ENCODE measurements at regions not wholly inside any gene's neighbourhood (a gene's known extent, or its start where the extent isn't known, plus 50 kb on each side); places are given as distances from the start of the nearest gene placed in this dataset.

DNA sequence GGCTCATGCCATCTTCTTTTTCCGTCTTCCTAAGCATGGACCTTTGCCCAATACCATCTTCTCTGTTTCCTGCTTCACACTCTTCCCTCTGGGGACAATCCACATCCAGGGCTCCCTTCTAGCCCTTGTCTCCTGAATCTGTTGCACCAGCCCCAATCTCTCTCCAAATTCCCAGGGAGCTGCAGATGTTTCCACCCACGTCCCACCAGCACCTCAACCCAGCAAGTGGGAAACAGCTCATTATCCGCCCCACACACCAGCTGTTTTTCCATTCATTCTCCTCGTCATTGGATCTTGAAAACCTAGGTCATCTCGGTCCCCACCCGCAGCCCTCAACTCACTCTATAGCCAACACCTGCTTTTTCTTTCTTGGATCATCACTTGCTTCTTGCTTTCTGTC lies 185.0 kb upstream of the CDYL start:
- H3K9me3 ChIP-seq (ENCODE audit: control insufficient read depth, insufficient read depth, low read length), result no peaks in the 10 kb centered on the region
- no peaks in the 10 kb centered on the region for H3K4me1 ChIP-seq (ENCODE audit: control insufficient read depth, insufficient read depth, low read length)
- no peak overlapping the region for H3K4me3 ChIP-seq (ENCODE audit: low read depth, low read length)
- H3K9ac ChIP-seq (ENCODE audit: low read depth, low read length), result no peak overlapping the region
- H3K36me3 ChIP-seq (ENCODE audit: control insufficient read depth, insufficient read depth, low read length), result no peaks in the 10 kb centered on the region
- H3K27me3 ChIP-seq (ENCODE audit: control insufficient read depth, insufficient read depth, low read length), result no peaks in the 10 kb centered on the region

DNA sequence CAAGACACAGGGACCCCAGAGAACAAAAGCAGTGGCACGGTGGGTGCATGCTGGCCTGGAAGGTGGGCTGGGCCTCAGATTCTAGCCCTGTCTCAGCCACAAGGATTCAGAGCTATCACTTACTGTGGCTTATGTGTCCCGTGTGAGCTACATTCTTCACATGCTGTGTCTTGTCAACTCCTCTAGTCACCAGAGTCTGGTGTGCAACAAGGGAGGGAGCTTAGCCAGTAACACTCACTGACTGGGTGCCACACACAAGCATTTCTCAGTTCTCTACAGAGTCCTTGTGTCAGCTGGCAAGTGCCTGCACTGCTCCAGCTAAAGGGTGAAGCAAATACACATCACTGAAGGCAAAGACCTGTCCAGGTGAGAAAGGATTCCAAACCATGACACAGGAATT lies 186.9 kb upstream of the CDYL start:
- H3K9ac ChIP-seq (ENCODE audit: low read depth, low read length), result no peak overlapping the region
- no peaks in the 10 kb centered on the region for H3K27me3 ChIP-seq (ENCODE audit: control insufficient read depth, insufficient read depth, low read length)
- no peaks in the 10 kb centered on the region for H3K4me1 ChIP-seq (ENCODE audit: control insufficient read depth, insufficient read depth, low read length)
- no peaks in the 10 kb centered on the region for H3K36me3 ChIP-seq (ENCODE audit: control insufficient read depth, insufficient read depth, low read length)
- no peak overlapping the region for H3K4me3 ChIP-seq (ENCODE audit: low read depth, low read length)
- H3K9me3 ChIP-seq (ENCODE audit: control insufficient read depth, insufficient read depth, low read length), result no peaks in the 10 kb centered on the region

- H3K9me3 ChIP-seq (ENCODE audit: control insufficient read depth, insufficient read depth, low read length), result no peaks in the 10 kb centered on the region
- no peaks in the 10 kb centered on the region for H3K36me3 ChIP-seq (ENCODE audit: control insufficient read depth, insufficient read depth, low read length)
- H3K27me3 ChIP-seq (ENCODE audit: control insufficient read depth, insufficient read depth, low read length), result no peaks in the 10 kb centered on the region
- no peak overlapping the region for H3K9ac ChIP-seq (ENCODE audit: low read depth, low read length)
- H3K4me1 ChIP-seq (ENCODE audit: control insufficient read depth, insufficient read depth, low read length), result no peaks in the 10 kb centered on the region
- H3K4me3 ChIP-seq (ENCODE audit: low read depth, low read length), result no peak overlapping the region
Observed at GRCh38 chr6:4588581-4588980, 187.6 kb upstream of the CDYL start.

DNA sequence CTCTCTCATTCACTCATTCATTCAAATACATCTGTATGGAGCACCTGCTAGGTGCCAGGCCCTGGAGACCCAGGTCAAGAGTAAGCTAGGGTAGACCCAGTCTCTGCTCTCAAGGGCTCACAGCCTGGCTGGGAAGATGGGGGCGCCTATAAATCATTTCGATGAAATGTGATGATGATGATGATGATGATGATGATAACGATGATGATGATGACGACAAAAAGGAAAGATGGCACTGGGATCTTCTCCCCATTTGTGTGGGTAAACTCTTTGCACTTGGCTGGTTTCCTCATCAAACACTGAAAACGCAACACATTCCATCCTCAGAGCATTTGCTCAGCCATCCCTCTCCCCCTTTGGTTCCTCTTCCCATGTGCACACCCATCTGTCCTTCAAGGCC lies 188.0 kb upstream of the CDYL start:
- H3K9me3 ChIP-seq (ENCODE audit: control insufficient read depth, insufficient read depth, low read length), result no peaks in the 10 kb centered on the region

GRCh38 chr6:4587171-4587570 lies 189.0 kb upstream of the CDYL start:
- H3K36me3 ChIP-seq (ENCODE audit: control insufficient read depth, insufficient read depth, low read length), result no peaks in the 10 kb centered on the region
- no peak overlapping the region for H3K9ac ChIP-seq (ENCODE audit: low read depth, low read length)
- no peaks in the 10 kb centered on the region for H3K27me3 ChIP-seq (ENCODE audit: control insufficient read depth, insufficient read depth, low read length)
- no peaks in the 10 kb centered on the region for H3K9me3 ChIP-seq (ENCODE audit: control insufficient read depth, insufficient read depth, low read length)
- H3K4me1 ChIP-seq (ENCODE audit: control insufficient read depth, insufficient read depth, low read length), result no peaks in the 10 kb centered on the region
- no peak overlapping the region for H3K4me3 ChIP-seq (ENCODE audit: low read depth, low read length)

More for the DNA sequence above, 188.0 kb upstream of the CDYL start:
- Histone ChIP-seq H3K4me1 (ENCODE audit: control insufficient read depth, insufficient read depth, low read length) (no peaks in the 10 kb centered on the region), H3K27me3 (ENCODE audit: control insufficient read depth, insufficient read depth, low read length) (no peaks in the 10 kb centered on the region), H3K9ac (ENCODE audit: low read depth, low read length) (no peak overlapping the region), H3K4me3 (ENCODE audit: low read depth, low read length) (no peak overlapping the region), H3K36me3 (ENCODE audit: control insufficient read depth, insufficient read depth, low read length) (no peaks in the 10 kb centered on the region)

DNA sequence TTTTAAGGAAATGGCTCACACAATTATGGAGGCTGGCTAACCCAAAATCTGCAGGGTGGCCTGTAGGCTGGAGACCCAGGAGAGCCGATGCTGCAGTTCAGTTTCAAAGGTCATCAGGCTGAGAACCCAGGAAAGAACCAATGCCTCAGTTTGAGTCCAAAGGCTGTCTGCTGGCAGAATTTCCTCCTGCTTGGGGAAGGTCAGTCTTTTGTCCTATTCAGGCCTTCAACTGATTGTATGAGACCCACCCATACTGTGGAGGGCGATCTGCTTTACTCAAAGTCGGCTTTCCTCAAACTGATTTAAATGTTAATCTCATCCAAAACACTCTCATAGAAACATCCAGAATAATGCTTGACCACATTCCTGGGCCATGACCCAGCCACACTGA lies 189.7 kb upstream of the CDYL start:
- Histone ChIP-seq H3K9ac (ENCODE audit: low read depth, low read length) (no peak overlapping the region), H3K27me3 (ENCODE audit: control insufficient read depth, insufficient read depth, low read length) (no peaks in the 10 kb centered on the region), H3K36me3 (ENCODE audit: control insufficient read depth, insufficient read depth, low read length) (no peaks in the 10 kb centered on the region), H3K4me3 (ENCODE audit: low read depth, low read length) (no peak overlapping the region), H3K9me3 (ENCODE audit: control insufficient read depth, insufficient read depth, low read length) (no peaks in the 10 kb centered on the region), H3K4me1 (ENCODE audit: control insufficient read depth, insufficient read depth, low read length) (no peaks in the 10 kb centered on the region)

GRCh38 chr6:4585682-4586468 lies 190.3 kb upstream of the CDYL start:
- H3K36me3 ChIP-seq (ENCODE audit: control insufficient read depth, insufficient read depth, low read length), result no peaks in the 10 kb centered on the region
- H3K4me3 ChIP-seq (ENCODE audit: low read depth, low read length), result no peak overlapping the region
- H3K27me3 ChIP-seq (ENCODE audit: control insufficient read depth, insufficient read depth, low read length), result no peaks in the 10 kb centered on the region
- H3K9me3 ChIP-seq (ENCODE audit: control insufficient read depth, insufficient read depth, low read length), result no peaks in the 10 kb centered on the region
- H3K9ac ChIP-seq (ENCODE audit: low read depth, low read length), result no peak overlapping the region
- H3K4me1 ChIP-seq (ENCODE audit: control insufficient read depth, insufficient read depth, low read length), result no peaks in the 10 kb centered on the region

GRCh38 chr6:4584801-4585200 lies 191.4 kb upstream of the CDYL start:
- H3K36me3 ChIP-seq (ENCODE audit: control insufficient read depth, insufficient read depth, low read length), result no peaks in the 10 kb centered on the region
- no peaks in the 10 kb centered on the region for H3K27me3 ChIP-seq (ENCODE audit: control insufficient read depth, insufficient read depth, low read length)
- H3K4me1 ChIP-seq (ENCODE audit: control insufficient read depth, insufficient read depth, low read length), result no peaks in the 10 kb centered on the region
- no peaks in the 10 kb centered on the region for H3K9me3 ChIP-seq (ENCODE audit: control insufficient read depth, insufficient read depth, low read length)
- no peak overlapping the region for H3K9ac ChIP-seq (ENCODE audit: low read depth, low read length)
- no peak overlapping the region for H3K4me3 ChIP-seq (ENCODE audit: low read depth, low read length)

- Histone ChIP-seq H3K4me3 (ENCODE audit: low read depth, low read length) (no peak overlapping the region), H3K36me3 (ENCODE audit: control insufficient read depth, insufficient read depth, low read length) (no peaks in the 10 kb centered on the region), H3K4me1 (ENCODE audit: control insufficient read depth, insufficient read depth, low read length) (no peaks in the 10 kb centered on the region), H3K9me3 (ENCODE audit: control insufficient read depth, insufficient read depth, low read length) (no peaks in the 10 kb centered on the region), H3K9ac (ENCODE audit: low read depth, low read length) (no peak overlapping the region), H3K27me3 (ENCODE audit: control insufficient read depth, insufficient read depth, low read length) (no peaks in the 10 kb centered on the region)
Observed at GRCh38 chr6:4582506-4583417, 193.4 kb upstream of the CDYL start.

GRCh38 chr6:4581468-4582385 lies 194.5 kb upstream of the CDYL start:
- no peak overlapping the region for H3K9ac ChIP-seq (ENCODE audit: low read depth, low read length)
- no peaks in the 10 kb centered on the region for H3K4me1 ChIP-seq (ENCODE audit: control insufficient read depth, insufficient read depth, low read length)
- H3K4me3 ChIP-seq (ENCODE audit: low read depth, low read length), result no peak overlapping the region
- H3K27me3 ChIP-seq (ENCODE audit: control insufficient read depth, insufficient read depth, low read length), result no peaks in the 10 kb centered on the region
- H3K36me3 ChIP-seq (ENCODE audit: control insufficient read depth, insufficient read depth, low read length), result no peaks in the 10 kb centered on the region
- no peaks in the 10 kb centered on the region for H3K9me3 ChIP-seq (ENCODE audit: control insufficient read depth, insufficient read depth, low read length)

GRCh38 chr6:4580361-4580760 lies 195.8 kb upstream of the CDYL start:
- no peak overlapping the region for H3K4me3 ChIP-seq (ENCODE audit: low read depth, low read length)

More at GRCh38 chr6:4580361-4580760, 195.8 kb upstream of the CDYL start:
- H3K9ac ChIP-seq (ENCODE audit: low read depth, low read length), result no peak overlapping the region
- H3K36me3 ChIP-seq (ENCODE audit: control insufficient read depth, insufficient read depth, low read length), result no peaks in the 10 kb centered on the region
- no peaks in the 10 kb centered on the region for H3K27me3 ChIP-seq (ENCODE audit: control insufficient read depth, insufficient read depth, low read length)
- H3K9me3 ChIP-seq (ENCODE audit: control insufficient read depth, insufficient read depth, low read length), result no peaks in the 10 kb centered on the region
- no peaks in the 10 kb centered on the region for H3K4me1 ChIP-seq (ENCODE audit: control insufficient read depth, insufficient read depth, low read length)

All from iPS-15b (cell line).